GM12873 (cell line): ENCODE measurements at regions not wholly inside any gene's neighbourhood (a gene's known extent, or its start where the extent isn't known, plus 50 kb on each side); places are given as distances from the start of the nearest gene placed in this dataset.

ENCODE experiments used
- CTCF ChIP-seq: IDR thresholded peaks from 2 replicates; pipeline ENCODE4 v1.5.1; 2012; ENCODE audit warnings: low read depth, mild to moderate bottlenecking, moderate library complexity, low read length, control low read depth; ENCODE audit not compliant: insufficient read depth; ENCODE audit errors: missing control alignments

GRCh38 chr1:104402178-104402577, 652.5 kb downstream of the AMY1C start:
- TF ChIP-seq CTCF = no peak

GRCh38 chr1:104403883-104404282, 654.2 kb downstream of the AMY1C start:
- TF ChIP-seq CTCF = no peak

DNA sequence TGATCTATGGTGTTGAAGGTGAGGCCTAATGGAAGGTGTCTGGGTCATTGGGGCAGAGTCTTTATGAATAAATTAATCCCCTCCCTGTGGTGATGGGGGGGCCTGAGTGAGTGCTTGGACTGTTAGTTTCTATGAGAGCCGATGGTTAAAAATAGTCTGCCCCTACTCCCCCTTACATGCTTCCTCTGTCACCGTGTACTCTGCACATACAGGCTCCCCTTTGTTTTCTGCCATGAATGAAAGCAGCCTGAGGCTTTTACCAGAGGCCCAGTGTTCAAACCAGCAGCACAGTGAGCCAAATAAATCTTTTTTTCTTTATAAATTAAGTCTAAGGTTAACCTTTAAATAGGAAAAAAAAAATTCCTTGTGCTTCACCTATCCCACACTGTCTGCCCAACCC, 657.0 kb downstream of the AMY1C start:
- no peak for TF ChIP-seq CTCF

GRCh38 chr1:104408268-104408667, 658.6 kb downstream of the AMY1C start:
- TF ChIP-seq CTCF = no peak

GRCh38 chr1:104435255-104435654, 685.6 kb downstream of the AMY1C start:
- no peak for TF ChIP-seq CTCF

- no peak for TF ChIP-seq CTCF
Measured at GRCh38 chr1:104440011-104440410, 690.3 kb downstream of the AMY1C start.

DNA sequence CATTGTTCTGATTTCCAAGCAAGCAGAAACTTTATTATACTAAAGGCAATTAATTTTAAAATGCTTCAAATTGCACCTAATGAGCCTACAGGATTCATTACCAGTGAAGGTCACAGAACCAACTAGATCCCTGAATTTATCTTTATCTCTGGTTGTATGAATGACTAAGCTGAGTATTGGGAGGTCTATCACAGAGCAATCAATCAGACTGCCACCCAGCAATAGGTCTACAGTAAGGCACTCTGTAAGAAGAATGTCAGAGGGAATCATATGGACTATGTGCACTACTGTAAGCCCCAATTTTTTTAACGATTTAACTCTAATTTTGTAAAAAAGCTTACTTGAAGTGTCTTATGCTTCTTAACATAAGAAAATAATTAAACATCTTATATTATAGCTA, 707.0 kb downstream of the AMY1C start:
- TF ChIP-seq CTCF = no peak
